Islet precursor cell (in vitro differentiated cells): ENCODE measurements at regions not wholly inside any gene's neighbourhood (a gene's known extent, or its start where the extent isn't known, plus 50 kb on each side); places are given as distances from the start of the nearest gene placed in this dataset.
"Not testable (repeated sequence)": the region's sequence is repeated elsewhere in the genome, so short reads cannot be mapped to it uniquely, and the experiment has no call there.

Source experiments
- DNase-seq: peaks from one replicate; pipeline ENCODE4 v3.0.0-alpha.2; 2018

GRCh38 chr7:81831883-81832282 is 62.0 kb upstream of the HGF start:
- no peak for DNase-seq

GRCh38 chr7:81829511-81829910 is 59.7 kb upstream of the HGF start:
- DNase-seq: not testable (repeated sequence)

GRCh38 chr7:81822811-81823210 is 53.0 kb upstream of the HGF start:
- DNase-seq: no peak

- no peak for DNase-seq
Observed at GRCh38 chr7:81819861-81820260, 50.0 kb upstream of the HGF start.
